ENCODE measurements at regions not wholly inside any gene's neighbourhood (a gene's known extent, or its start where the extent isn't known, plus 50 kb on each side); places are given as distances from the start of the nearest gene placed in this dataset.

DNA sequence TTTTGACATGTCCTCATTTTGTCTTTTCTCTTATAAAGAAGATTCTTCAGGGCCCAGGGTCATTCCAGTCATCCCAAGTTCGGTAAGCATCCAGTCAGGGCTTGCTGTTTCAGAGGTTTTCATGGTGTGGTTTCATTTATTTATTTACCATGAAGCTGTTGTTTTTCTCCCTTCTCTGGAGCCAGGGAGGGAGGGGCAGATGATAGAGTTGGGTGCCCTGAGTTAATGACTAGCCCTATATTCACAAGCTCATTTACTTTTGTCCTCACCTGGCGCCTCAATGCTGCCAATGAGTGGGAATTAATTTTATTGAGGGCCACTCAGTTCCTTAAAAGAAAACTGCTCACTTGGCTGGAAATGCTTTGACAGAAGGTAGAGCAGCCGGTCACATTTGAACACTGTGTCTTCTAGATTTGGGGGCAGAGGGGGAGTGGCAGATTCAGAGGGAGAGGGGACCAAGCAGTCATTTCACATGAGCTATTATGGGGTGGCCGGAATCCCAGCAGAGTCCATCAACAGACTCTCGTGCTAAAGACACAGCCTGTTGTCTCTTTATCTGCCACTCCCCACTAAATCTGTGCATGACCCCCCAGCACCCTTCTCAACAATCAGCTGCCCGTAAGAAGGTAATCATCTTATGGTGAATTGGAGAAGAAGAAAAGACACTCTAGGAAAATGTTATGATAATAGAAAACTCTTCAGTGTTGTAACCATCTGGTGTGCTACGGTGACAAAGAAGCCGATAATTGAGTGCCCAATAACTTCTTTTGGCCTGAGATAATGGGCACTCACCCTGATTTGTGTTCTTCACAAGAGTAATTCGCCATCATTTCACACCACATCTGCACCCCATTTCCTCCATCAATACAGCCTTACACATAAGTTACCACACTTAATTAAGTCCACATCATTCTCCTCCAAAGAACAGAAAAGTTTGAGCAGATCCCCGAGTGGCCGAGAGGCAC is 573.5 kb upstream of the JAG1 start:
- in situ Hi-C loops (cut with MboI) (no loop called here), intact Hi-C loops (cut with micrococcal nuclease; ENCODE audit: unreplicated experiment) (no loop called here)
- DNase-seq (ENCODE audit: low read depth, low spot score), result no peak
- ChIA-PET CTCF (interaction anchor here (0.9 to 4.9 kb wide), 5 partner anchors 9 to 695 kb away, joined by 3 to 42 read pairs (median 3); no protein-coding TSS in a partner anchor), POLR2A (interaction anchor here (0.6 to 1.4 kb wide), 2 partner anchors 14 to 296 kb away, joined by 3 read pairs; no protein-coding TSS in a partner anchor), SMC1A (ENCODE audit: uncharacterized antibody, unreplicated experiment) (interaction anchor here (1.7 to 5.8 kb wide), 6 partner anchors 10 to 29 kb away, joined by 4 to 35 read pairs (median 10); no protein-coding TSS in a partner anchor), RAD21 (ENCODE audit: unreplicated experiment) (interaction anchor here (1.4 to 3.7 kb wide), 2 partner anchors 13 to 28 kb away, joined by 4 to 22 read pairs; no protein-coding TSS in a partner anchor)
- ATAC-seq, result no peak
- no peak overlapping the region for H3K27ac ChIP-seq (ENCODE audit: control insufficient read depth, insufficient read depth)
- H3K4me2 ChIP-seq (ENCODE audit: control insufficient read depth, insufficient read depth), result no peak overlapping the region
- TF ChIP-seq, protein P1, sequence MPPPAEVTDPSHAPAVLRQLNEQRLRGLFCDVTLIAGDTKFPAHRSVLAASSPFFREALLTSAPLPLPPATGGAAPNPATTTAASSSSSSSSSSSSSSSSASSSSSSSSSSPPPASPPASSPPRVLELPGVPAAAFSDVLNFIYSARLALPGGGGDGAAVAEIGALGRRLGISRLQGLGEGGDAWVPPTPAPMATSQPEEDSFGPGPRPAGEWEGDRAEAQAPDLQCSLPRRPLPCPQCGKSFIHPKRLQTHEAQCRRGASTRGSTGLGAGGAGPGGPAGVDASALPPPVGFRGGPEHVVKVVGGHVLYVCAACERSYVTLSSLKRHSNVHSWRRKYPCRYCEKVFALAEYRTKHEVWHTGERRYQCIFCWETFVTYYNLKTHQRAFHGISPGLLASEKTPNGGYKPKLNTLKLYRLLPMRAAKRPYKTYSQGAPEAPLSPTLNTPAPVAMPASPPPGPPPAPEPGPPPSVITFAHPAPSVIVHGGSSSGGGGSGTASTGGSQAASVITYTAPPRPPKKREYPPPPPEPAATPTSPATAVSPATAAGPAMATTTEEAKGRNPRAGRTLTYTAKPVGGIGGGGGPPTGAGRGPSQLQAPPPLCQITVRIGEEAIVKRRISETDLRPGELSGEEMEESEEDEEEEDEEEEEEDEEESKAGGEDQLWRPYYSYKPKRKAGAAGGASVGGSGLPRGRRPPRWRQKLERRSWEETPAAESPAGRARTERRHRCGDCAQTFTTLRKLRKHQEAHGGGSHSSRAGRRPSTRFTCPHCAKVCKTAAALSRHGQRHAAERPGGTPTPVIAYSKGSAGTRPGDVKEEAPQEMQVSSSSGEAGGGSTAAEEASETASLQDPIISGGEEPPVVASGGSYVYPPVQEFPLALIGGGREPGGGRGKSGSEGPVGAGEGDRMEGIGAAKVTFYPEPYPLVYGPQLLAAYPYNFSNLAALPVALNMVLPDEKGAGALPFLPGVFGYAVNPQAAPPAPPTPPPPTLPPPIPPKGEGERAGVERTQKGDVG (CRISPR knock-in tag; IDR thresholded peaks at IDR 0.05), result no peak
- TF ChIP-seq MYC (IDR thresholded peaks at IDR 0.05; ENCODE audit: insufficient read depth, insufficient read length, insufficient replicate concordance, low read length, severe bottlenecking) (no peak), HDAC2 (IDR thresholded peaks at IDR 0.05) (no peak), NFIC (IDR thresholded peaks at IDR 0.05; ENCODE audit: low read depth, low read length) (no peak), KLF5 (IDR thresholded peaks at IDR 0.05; ENCODE audit: partially characterized antibody) (no peak)
- no peaks in the 10 kb centered on the region; the same call in 2 of the 3 replicates for H3K9me3 ChIP-seq (replicated peaks; ENCODE audit: control insufficient read depth, insufficient read depth, low read length)
- no peaks in the 10 kb centered on the region for H3K79me2 ChIP-seq (ENCODE audit: control insufficient read depth, insufficient read depth, low read length)
- no peaks in the 10 kb centered on the region for H4K20me1 ChIP-seq (ENCODE audit: control insufficient read depth, insufficient read depth)
- FAIRE-seq, result no peak
- H3K4me1 ChIP-seq (ENCODE audit: control insufficient read depth, insufficient read depth, low read length), result no peaks in the 10 kb centered on the region
- H2AFZ ChIP-seq (ENCODE audit: control insufficient read depth, low read depth, low read length), result no peak overlapping the region
- BruUV-seq (replicated peaks), result no TSS peak
- no peak overlapping the region for H3K9ac ChIP-seq (ENCODE audit: control insufficient read depth, insufficient read depth, low read length)
- WGBS (ENCODE audit: insufficient coverage, insufficient replicate concordance, low lambda C conversion rate, missing lambda C conversion rate), result 22% methylated on average over 11 of the region's 11 CpGs
- no peaks in the 10 kb centered on the region for H3K36me3 ChIP-seq (ENCODE audit: control insufficient read depth in 2 of 2, insufficient read depth in 2 of 2, low read length in 1 of 2)
- H3K27me3 ChIP-seq (replicated peaks in 1 of 2; ENCODE audit: control insufficient read depth in 2 of 2, insufficient read depth in 2 of 2, low read length in 1 of 2), result no peaks in the 10 kb centered on the region; a peak in 2 of 4 replicates
- H3K4me3 ChIP-seq, result no peak overlapping the region

All from GM12878 (cell line).